OCI-LY3 (cell line): ENCODE measurements at regions not wholly inside any gene's neighbourhood (a gene's known extent, or its start where the extent isn't known, plus 50 kb on each side); places are given as distances from the start of the nearest gene placed in this dataset.

Experiments used
- H2AFZ ChIP-seq: fragments of 200-600, 300-600 bp; shearing (Covaris generic); 2 replicates; pipeline ENCODE4 v1.6.0; 2014; ENCODE audit warnings: antibody characterized with exemption, low read depth, low read length
- H3K27ac ChIP-seq: fragments of 200-600, 300-600 bp; sonication (generic); 2 replicates; pipeline ENCODE4 v1.5.1; 2014; ENCODE audit warnings: mild to moderate bottlenecking, low read length, moderate library complexity, mixed read lengths
- H3K27me3 ChIP-seq: fragments of 200-600, 300-600 bp; sonication (generic); 2 replicates; pipeline ENCODE4 v1.6.1; 2014; ENCODE audit warnings: low read depth, low read length, mixed read lengths
- H3K36me3 ChIP-seq: fragments of 200-600, 300-600 bp; sonication (generic); replicated peaks from 2 replicates; pipeline ENCODE3; 2014; ENCODE audit warnings: low read depth, low read length, mixed read lengths
- H3K4me1 ChIP-seq: fragments of 300-600, 200-600 bp; sonication (generic); 2 replicates; pipeline ENCODE4 v1.6.1; 2014; ENCODE audit warnings: low read length, mixed read lengths
- H3K4me2 ChIP-seq: fragments of 200-600, 300-600 bp; sonication (generic); 2 replicates; pipeline ENCODE4 v1.6.1; 2014; ENCODE audit warnings: low read length, mixed read lengths
- H3K4me3 ChIP-seq: fragments of 300-600, 200-600 bp; sonication (generic); 2 replicates; pipeline ENCODE4 v1.5.1; 2014; ENCODE audit warnings: antibody characterized with exemption, mild to moderate bottlenecking, low read length, moderate library complexity
- H3K79me2 ChIP-seq: fragments of 300-600, 200-600 bp; shearing (Covaris generic); 2 replicates; pipeline ENCODE4 v1.6.1; 2014; ENCODE audit warnings: mild to moderate bottlenecking, low read length, mixed read lengths
- H3K9ac ChIP-seq: fragments of 300-600, 200-600 bp; shearing (Covaris generic); 2 replicates; pipeline ENCODE4 v1.6.0; 2014; ENCODE audit warnings: mild to moderate bottlenecking, low read length, moderate library complexity
- H3K9me3 ChIP-seq: fragments of 200-600, 300-600 bp; shearing (Covaris generic); 2 replicates; pipeline ENCODE4 v1.6.1; 2014; ENCODE audit warnings: low read length, mixed read lengths; ENCODE audit not compliant: insufficient read depth
- H4K20me1 ChIP-seq: fragments of 200-600, 300-600 bp; sonication (generic); 2 replicates; pipeline ENCODE4 v1.6.1; 2016; ENCODE audit warnings: low read length, mixed read lengths; ENCODE audit not compliant: insufficient read depth
- EZH2phosphoT487 ChIP-seq: fragments of 200-600 bp; shearing (Covaris generic); IDR thresholded peaks from 2 replicates; pipeline ENCODE4 v1.6.1; 2018; ENCODE audit warnings: antibody characterized with exemption, mixed run types, low read depth
- TF ChIP-seq, protein P1 (sequence below): fragments of 200-600, 300-600 bp; sonication (generic); IDR thresholded peaks from 2 replicates; pipeline ENCODE4 v1.5.1; 2014; ENCODE audit warnings: antibody characterized with exemption, low read length, low read depth

DNA sequence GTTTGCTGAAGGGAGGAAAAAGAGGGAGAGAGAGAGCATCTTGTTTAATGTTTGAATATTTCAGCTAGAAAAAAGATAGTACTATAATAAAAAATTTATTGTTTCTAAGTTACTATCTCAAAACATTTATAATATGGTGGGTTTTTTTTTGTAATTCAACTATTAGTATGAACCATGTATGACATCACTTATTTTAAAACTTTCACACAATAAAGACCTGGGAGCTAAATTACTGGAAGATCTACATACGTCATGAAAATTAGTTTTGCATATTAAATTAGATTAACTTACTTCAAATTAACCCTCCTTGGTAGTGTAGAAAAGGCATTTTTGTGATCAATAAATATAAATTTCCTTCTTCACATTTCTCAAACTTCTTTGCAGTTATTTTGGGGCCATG, 432.0 kb upstream of the SLIT2 start:
- H3K27ac ChIP-seq = no peak overlapping the region
- no peak overlapping the region for H3K9ac ChIP-seq
- no peak for TF ChIP-seq EZH2phosphoT487
- TF ChIP-seq, protein P1, sequence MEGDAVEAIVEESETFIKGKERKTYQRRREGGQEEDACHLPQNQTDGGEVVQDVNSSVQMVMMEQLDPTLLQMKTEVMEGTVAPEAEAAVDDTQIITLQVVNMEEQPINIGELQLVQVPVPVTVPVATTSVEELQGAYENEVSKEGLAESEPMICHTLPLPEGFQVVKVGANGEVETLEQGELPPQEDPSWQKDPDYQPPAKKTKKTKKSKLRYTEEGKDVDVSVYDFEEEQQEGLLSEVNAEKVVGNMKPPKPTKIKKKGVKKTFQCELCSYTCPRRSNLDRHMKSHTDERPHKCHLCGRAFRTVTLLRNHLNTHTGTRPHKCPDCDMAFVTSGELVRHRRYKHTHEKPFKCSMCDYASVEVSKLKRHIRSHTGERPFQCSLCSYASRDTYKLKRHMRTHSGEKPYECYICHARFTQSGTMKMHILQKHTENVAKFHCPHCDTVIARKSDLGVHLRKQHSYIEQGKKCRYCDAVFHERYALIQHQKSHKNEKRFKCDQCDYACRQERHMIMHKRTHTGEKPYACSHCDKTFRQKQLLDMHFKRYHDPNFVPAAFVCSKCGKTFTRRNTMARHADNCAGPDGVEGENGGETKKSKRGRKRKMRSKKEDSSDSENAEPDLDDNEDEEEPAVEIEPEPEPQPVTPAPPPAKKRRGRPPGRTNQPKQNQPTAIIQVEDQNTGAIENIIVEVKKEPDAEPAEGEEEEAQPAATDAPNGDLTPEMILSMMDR = no peak
- no peak overlapping the region for H2AFZ ChIP-seq
- H4K20me1 ChIP-seq = no peaks in the 10 kb centered on the region
- no peak overlapping the region for H3K4me3 ChIP-seq
- H3K4me2 ChIP-seq = no peak overlapping the region
- no peaks in the 10 kb centered on the region for H3K27me3 ChIP-seq
- H3K4me1 ChIP-seq = no peaks in the 10 kb centered on the region
- H3K9me3 ChIP-seq = no peaks in the 10 kb centered on the region
- H3K79me2 ChIP-seq = no peaks in the 10 kb centered on the region
- H3K36me3 ChIP-seq = no peaks in the 10 kb centered on the region

DNA sequence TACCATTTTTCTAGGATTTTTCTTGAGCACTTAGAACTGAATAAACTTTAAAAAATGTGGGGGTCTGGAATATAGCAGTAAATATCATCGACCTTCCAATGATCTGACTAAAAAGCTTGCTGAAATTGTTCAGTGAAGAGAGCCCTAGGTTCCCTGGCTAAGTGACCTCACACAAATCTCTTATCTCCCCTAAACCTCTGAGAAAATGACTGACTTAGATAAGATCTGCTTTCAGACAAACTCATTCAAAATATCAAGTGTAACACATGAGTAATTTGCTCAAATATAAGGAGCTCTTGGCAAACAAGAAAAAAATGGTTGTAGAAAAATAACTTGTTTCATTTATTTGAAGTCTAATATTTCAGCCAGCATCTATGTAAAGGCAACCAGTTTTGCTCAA, 441.7 kb upstream of the SLIT2 start:
- no peaks in the 10 kb centered on the region for H4K20me1 ChIP-seq
- H3K27me3 ChIP-seq = no peaks in the 10 kb centered on the region
- no peak overlapping the region for H3K4me3 ChIP-seq
- no peaks in the 10 kb centered on the region for H3K4me1 ChIP-seq
- no peak overlapping the region for H3K4me2 ChIP-seq
- no peak overlapping the region for H3K9ac ChIP-seq
- H3K27ac ChIP-seq = no peak overlapping the region
- no peaks in the 10 kb centered on the region for H3K9me3 ChIP-seq
- no peaks in the 10 kb centered on the region for H3K36me3 ChIP-seq
- no peak for TF ChIP-seq EZH2phosphoT487
- no peaks in the 10 kb centered on the region for H3K79me2 ChIP-seq
- no peak overlapping the region for H2AFZ ChIP-seq

DNA sequence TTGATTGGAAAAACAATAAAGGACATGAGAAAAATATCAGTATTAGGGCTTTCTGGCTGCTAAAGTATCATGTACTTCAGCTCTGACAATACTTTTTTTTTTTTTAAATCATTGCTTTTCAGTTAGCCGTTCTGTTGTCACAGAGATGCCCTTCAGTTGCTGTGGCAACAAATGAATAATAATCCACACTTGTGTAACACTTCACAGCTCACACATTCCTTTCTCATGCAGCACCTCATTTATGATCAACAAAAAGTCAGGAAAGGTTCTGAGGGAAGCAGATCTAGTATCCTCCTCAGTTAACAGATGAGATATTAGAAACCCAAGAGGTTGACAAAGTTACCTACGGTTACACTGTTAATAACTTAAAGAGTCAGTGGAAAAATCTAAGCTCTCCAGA, 444.2 kb upstream of the SLIT2 start:
- Histone ChIP-seq H3K4me2 (no peak overlapping the region), H4K20me1 (no peaks in the 10 kb centered on the region), H3K27me3 (no peaks in the 10 kb centered on the region), H3K79me2 (no peaks in the 10 kb centered on the region), H2AFZ (no peak overlapping the region), H3K9ac (no peak overlapping the region), H3K36me3 (no peaks in the 10 kb centered on the region), H3K4me1 (no peaks in the 10 kb centered on the region), H3K9me3 (no peaks in the 10 kb centered on the region), H3K4me3 (no peak overlapping the region), H3K27ac (no peak overlapping the region)
- no peak for TF ChIP-seq EZH2phosphoT487
- TF ChIP-seq, protein P1 = no peak

DNA sequence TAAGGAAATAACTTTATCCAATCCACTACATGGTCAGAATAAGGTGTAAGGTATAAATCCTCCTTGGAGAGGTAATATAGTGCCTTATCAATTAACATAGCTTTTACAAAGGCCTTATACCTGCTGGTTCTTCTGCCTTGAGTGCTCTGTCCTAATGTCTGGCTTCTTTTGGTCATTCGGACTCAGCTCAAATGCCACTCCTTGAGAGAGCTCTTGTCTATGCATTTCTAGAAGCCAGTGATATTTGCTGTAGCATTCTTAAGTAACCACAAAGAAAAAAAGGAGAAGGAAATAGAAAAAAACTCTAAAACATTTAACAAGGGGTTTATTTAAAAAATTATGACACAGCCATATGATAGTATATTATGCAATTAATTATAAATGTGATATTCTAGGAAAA, 444.8 kb upstream of the SLIT2 start:
- Histone ChIP-seq H3K9me3 (no peaks in the 10 kb centered on the region), H3K27me3 (no peaks in the 10 kb centered on the region), H3K4me3 (no peak overlapping the region), H2AFZ (no peak overlapping the region), H3K9ac (no peak overlapping the region), H3K79me2 (no peaks in the 10 kb centered on the region), H3K36me3 (no peaks in the 10 kb centered on the region), H3K4me2 (no peak overlapping the region), H3K27ac (no peak overlapping the region), H3K4me1 (no peaks in the 10 kb centered on the region), H4K20me1 (no peaks in the 10 kb centered on the region)
- TF ChIP-seq, protein P1 = no peak
- no peak for TF ChIP-seq EZH2phosphoT487

DNA sequence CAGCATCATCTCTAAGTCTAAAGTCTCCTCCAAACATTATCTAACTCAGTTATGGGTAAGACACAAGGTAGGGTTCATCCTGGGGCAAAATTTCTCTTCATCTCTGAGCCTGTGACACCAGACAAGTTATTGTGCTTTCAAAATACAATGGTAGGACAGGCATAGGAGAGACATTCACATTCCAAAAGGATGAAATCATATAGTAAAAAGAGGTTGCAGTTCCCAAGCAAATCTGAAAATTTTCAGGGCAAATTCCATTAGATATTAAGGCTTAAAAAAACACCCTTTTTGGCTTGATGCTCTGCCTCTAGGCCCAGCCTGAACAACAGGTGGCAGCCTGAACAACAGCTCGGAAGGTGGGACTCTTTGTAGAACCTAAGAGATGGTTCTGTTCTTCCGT, 448.3 kb upstream of the SLIT2 start:
- no peaks in the 10 kb centered on the region for H3K4me1 ChIP-seq
- TF ChIP-seq EZH2phosphoT487 = no peak
- TF ChIP-seq, protein P1 = no peak
- no peaks in the 10 kb centered on the region for H3K36me3 ChIP-seq
- H3K9me3 ChIP-seq = no peaks in the 10 kb centered on the region
- no peaks in the 10 kb centered on the region for H3K79me2 ChIP-seq
- no peak overlapping the region for H3K4me2 ChIP-seq
- H4K20me1 ChIP-seq = no peaks in the 10 kb centered on the region
- H3K4me3 ChIP-seq = no peak overlapping the region
- no peak overlapping the region for H2AFZ ChIP-seq
- no peak overlapping the region for H3K9ac ChIP-seq
- H3K27me3 ChIP-seq = no peaks in the 10 kb centered on the region
- no peak overlapping the region for H3K27ac ChIP-seq
